NCI-H345 treated with DMSO at 0.1 percent for 48 hours (cell line): ENCODE measurements at regions not wholly inside any gene's neighbourhood (a gene's known extent, or its start where the extent isn't known, plus 50 kb on each side); places are given as distances from the start of the nearest gene placed in this dataset.

Source experiments
- DNase-seq: peaks from one replicate; lab custom pipeline; 2025; ENCODE audit not compliant: unreplicated experiment; lab: John Stamatoyannopoulos, UW

- no peak for DNase-seq
Measured at GRCh38 chr2:23286758-23287704, 97.9 kb upstream of the KLHL29 start.

GRCh38 chr2:23289671-23290070 is 95.3 kb upstream of the KLHL29 start:
- no peak for DNase-seq

DNA sequence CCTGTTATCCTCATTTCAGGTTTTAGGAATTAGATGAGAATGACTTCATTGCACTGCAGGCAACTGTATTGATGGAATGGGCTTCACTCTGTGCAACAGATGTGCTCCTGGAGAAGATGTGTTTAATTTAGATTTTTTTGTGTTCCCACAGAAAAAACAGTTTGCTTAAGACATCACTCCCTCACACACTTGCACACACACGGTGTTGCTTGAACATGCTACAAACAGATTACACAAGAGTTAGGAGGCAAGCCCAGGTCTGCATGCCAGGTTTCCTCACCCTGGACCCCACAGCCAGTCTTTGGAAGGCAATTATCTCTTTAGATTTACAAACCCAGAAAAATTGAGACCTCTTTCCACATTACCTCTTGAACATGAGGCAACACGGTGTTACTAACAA is 93.7 kb upstream of the KLHL29 start:
- peak; percentile 63 for DNase-seq

- no peak for DNase-seq
Measured at GRCh38 chr2:23292024-23292423, 93.0 kb upstream of the KLHL29 start.

DNA sequence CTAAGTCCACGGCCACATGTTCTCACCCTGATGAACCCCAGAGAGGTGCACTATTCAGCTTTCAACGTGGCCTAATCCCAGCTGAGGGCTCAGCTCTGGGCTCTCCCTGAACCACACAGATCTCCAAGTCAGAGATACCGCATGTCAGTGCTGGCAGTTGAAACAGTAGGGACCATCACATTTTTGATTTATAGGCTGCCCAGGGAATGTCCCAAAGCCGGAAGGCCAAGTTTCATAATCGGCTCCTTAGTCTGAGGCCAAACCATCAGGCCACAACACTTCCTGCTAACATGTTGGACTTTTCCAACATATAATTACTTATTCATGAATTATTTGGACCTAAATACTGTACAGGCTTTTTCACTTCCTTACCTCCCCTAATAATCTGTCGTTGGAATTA is 91.9 kb upstream of the KLHL29 start:
- DNase-seq, result no peak

- DNase-seq, result no peak
Measured at GRCh38 chr2:23293731-23294130, 91.2 kb upstream of the KLHL29 start.

DNA sequence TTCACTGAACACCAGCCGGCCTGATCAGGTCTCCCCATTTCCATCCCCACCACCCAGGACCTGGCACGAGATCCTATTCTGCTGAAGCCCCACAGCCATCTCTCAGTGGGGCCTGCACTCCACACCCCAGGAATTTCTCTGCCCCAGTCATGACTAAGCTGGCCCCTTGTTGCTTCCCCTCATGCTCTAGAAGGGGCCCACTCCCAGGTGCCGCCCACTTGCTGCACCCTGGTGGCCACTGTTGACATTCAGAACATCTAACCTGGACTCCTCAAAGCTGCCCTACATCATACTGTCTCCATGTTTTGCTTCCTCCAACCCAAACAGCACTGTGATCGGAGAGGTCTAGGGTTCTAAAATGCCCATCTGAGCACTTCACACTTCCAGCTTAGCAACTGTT is 90.7 kb upstream of the KLHL29 start:
- no peak for DNase-seq

GRCh38 chr2:23296691-23297090 is 88.3 kb upstream of the KLHL29 start:
- no peak for DNase-seq

DNA sequence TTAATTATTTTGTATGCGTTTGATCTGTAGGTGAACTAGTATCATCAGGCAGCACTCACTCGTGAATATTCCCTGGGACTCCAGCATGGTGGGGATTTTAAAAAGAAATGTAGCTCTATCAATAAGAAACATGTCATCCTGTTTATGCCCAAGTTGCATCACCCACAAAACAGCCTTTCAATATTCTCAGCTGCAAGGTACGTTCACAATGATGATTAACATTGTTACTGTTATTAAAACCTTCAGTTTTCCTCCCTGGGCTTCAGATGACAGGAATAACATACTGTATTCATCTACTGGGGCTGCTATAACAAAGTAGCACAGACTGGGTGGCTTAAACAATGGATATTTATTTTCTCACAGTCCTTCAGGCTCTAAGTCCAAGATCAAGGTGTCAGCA is 87.9 kb upstream of the KLHL29 start:
- DNase-seq, result no peak

GRCh38 chr2:23298551-23298950 is 86.4 kb upstream of the KLHL29 start:
- DNase-seq, result no peak

DNA sequence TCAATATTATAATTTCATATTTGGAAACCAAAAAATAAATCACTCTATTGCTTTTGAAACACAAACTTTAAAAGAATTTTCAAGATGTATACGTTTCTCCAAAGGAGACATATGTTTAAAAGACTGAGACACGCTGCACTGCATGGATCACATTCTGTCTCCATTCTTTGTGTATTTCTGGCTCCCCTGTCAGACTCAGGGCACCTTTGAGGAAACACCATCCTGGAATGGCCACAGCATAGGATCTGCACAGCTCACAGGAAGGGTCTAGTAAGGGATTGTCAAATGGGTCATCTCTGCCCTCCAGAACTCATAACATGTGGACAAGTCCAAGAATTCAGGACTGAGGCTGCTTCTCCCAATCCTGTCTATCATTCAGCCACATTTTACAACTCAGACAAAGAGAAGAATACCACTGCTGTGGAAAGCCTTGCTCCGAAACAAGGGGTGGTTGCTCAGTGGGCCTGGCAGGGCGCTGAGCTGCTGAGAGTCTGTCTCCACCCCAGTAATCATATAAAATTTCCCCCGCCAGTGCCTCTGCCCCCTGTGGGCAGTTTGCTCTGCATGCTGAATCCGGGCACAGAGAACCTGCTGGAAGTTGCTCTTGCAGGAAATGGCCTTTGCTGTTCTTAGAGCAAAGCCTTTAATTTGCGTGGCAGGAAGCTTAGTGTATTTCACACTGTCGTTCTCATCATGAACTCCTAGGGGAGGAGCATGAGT is 85.3 kb upstream of the KLHL29 start:
- no peak for DNase-seq

DNA sequence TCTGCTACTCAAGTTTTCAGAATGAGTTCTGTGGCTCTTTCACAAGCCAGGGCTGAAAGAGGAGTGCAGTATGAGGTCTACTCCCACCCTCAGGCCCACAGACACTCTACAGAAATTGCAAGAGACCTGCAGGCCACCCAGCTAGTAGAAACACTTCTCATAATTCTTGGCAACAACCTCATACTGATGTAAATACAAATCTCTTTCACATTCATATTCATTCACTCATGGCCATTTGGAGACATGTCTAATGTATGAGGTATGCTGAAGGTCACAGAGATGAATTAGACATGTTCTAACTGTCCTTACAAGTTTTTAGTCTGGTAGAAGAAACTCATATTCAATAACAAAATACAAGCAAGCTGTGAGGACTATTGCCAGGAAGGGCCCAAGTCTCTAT is 83.8 kb upstream of the KLHL29 start:
- no peak for DNase-seq

DNA sequence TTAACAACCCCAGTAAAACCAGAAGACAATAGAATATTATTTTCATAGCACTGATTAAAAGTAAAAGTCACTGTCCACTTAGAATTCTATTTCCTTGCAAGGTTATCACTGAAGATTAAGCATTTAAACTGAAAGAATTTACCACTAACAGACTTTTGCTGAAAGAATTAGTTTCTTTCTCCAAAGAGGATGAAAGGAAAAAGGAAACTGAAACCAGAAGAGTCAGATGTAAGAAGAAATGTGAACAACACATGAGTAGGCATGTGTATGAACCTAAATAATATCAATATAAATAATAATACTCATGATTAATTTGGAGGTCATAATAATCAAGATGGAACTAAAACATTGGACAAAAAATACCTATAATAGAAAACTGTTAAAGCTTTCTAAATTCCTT is 82.4 kb upstream of the KLHL29 start:
- no peak for DNase-seq

DNA sequence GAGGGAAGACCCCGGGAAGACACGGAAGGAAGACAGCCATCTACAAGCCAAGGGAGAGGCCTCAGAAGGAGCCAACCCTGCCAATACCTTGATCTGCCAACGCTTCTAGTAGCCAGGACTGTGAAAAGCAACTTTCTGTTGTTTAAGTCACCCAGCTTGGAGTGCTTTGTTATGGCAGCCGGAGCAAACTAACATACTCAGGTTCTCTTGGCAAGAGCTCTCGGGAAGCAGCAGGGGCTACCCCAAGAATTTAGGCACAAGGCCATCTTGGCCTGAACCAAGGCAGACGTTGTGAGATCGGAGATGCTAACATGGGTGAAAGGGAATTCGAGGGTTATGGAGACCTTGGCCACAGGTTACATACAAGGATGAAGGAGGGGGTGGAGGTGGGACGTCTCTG is 78.6 kb upstream of the KLHL29 start:
- DNase-seq, result no peak

DNA sequence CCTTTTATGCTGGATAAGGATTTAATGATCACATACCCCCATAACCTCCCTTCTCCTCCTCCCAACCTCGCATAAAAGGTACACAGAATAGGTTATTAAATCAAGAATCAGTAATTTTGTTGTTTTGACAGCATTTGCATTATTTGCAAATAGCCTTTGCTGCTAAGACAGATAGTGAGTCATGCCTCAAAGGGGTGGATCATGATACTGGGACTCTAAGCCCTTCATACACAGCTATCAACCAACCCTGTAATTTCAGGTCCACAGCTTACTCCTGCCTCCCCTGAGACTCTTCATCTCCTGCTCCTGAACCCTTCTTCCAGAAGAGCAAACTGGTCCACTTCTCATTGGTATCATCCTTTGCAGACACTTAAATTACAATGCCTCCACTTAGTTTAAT is 73.8 kb upstream of the KLHL29 start:
- DNase-seq, result no peak

DNA sequence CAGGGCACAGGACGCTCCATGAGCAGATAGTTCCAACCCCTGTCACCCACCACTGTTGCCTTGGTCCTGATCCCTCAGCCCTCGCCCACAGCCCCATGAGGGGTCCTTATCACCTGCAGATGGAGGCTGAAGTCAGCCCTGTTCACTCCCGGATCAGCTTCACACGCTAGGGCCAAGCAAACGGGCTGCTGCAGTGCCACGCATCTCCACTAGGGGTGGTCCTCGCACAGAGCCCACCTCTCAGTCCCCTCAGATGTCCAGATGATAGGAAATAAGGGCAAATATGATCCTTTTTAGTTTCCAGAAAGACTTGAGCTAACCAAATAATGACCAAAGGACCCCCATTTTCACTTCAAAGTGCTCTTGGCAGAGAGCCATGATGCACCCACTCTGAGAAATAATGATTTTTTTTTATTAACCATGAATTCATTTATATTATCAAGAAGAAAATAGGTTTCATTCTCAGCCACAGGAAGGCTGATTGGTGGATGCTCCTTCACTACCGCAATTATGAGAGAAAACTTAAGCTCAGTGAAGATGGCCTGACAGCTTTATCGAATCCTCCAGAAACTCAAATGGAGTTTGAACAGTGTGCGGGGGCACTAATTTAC is 71.9 kb upstream of the KLHL29 start:
- DNase-seq, result no peak

DNA sequence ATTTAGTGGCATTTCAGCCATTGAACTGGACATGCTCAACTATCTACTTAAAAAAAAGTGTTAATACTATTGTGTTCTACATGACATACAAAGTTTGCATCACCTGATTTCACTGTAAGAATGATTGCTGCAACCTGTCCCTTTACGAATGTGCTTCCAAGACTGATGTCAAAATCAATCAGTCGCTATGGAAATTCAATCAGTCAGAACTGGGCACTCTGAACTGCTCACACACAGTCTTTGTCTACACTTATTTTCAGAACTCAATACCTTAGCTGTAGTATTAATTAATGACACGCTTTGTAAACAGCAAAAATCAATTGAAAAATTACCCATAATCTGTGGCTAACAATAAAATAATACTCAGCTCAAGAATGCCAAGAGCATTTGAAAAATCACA is 70.3 kb upstream of the KLHL29 start:
- no peak for DNase-seq

DNA sequence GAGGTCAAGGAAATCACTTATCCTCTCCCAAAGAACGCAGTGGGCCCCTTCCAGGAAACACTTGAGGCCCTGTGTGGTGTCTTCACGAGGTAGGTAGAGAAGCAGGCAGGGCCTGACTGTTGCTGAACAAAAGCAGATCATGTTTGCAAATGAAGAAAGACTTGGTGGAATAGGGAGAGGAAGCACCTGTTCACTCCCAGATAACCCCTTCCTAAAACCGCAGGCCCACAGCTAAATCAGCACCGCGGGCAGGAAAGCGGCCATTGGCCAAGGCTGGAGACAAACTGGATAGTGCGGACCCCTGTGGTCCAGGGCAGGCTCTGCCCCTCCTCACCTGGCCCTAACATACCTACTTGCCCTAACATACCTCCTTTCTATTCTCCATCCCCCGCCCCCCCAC is 64.9 kb upstream of the KLHL29 start:
- DNase-seq, result no peak

GRCh38 chr2:23321751-23322150 is 63.2 kb upstream of the KLHL29 start:
- DNase-seq, result no peak

DNA sequence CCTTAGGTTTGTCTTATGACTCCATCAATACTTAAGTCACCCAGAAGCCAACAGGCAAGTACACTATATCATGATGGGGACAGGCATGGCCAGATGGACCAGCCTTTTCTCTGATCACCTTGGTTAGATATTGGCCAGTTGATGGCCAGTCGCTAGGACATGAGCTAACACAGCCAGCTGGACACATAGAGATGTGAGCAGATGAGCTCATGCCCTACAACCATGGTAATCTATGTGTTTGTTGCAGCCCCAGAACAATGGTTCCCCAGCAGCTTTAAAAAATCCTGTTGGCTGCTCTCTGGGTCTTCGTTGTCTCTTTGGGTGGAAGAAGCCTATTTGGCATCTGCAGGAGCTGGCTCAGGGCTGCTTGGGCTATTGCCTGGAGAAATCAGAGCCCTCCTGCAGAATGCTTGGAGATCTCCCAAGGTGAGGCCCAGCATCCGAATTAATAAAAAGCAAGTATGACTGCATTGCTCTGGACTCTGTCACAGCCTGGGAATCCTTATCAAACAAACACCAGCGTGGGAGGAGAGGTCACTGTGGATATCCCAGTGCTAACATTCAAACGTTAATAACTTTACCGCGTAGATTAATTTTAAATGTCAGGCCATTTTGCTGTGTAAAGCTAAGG is 62.3 kb upstream of the KLHL29 start:
- no peak for DNase-seq

DNA sequence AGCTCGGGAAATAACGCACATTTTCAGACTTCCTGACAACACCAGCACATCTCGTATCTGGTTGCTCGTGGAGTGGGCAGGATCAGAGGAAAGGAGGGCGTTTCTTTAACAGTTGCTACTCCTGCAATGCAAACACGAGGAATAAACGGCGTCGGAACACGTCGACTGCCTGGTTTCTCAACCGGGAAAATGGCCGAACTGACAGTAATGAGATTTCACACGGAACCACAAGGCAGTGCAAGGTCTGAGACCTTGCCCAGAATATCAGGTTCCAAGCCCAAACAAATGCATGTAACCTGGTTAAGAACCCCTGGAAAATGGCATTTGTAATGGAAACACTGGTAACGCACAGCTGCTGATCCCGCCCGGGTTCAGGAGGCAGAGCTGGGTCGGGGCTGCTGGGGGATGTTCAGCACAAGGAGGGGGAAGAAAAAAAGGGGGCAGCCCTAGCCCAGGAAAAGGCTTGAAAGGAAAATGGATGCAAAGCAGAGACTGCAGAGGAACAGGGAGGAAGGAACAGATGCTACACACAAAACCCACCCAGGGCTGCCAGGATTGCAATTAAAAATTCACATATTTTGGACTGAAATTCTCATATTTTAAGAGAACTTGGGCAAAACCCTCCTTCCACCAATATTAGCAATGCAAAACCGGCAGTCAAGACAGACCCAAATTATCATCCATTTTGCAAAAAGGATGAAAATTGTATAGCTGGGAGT is 61.6 kb upstream of the KLHL29 start:
- no peak for DNase-seq
